HL-60 (cell line): ENCODE measurements at regions not wholly inside any gene's neighbourhood (a gene's known extent, or its start where the extent isn't known, plus 50 kb on each side); places are given as distances from the start of the nearest gene placed in this dataset.

Source experiments
- DNase-seq, 2 experiments: peaks; one replicate each; pipeline ENCODE4 v3.0.0-alpha.2; 2010 to 2020; ENCODE audit warnings: low read depth in 1 of 2, low spot score in 1 of 2
- H3K27ac ChIP-seq: fragments of 250-450 bp; sonication (Bioruptor Pico); replicated peaks from 2 replicates; pipeline ENCODE4 v1.5.1; 2020; ENCODE audit warnings: mild to moderate bottlenecking, moderate library complexity
- H3K27me3 ChIP-seq: fragments of 250-450 bp; sonication (Bioruptor Pico); 2 replicates; pipeline ENCODE4 v1.5.1; 2021; ENCODE audit warnings: mild to moderate bottlenecking, moderate library complexity; ENCODE audit not compliant: insufficient read depth, poor library complexity, severe bottlenecking
- H3K4me3 ChIP-seq: replicated peaks from 2 replicates; pipeline ENCODE4 v1.5.1; 2011; ENCODE audit warnings: mild to moderate bottlenecking, control low read depth, low read length; ENCODE audit not compliant: insufficient read depth
- CTCF ChIP-seq: IDR thresholded peaks from one replicate; pipeline ENCODE4 v1.5.1; 2011; ENCODE audit warnings: low read length, control low read depth, inconsistent platforms; ENCODE audit not compliant: insufficient read depth
- GABPA ChIP-seq: IDR thresholded peaks from 2 replicates; pipeline ENCODE4 v1.6.1; 2012; ENCODE audit warnings: low read depth
- POLR2AphosphoS5 ChIP-seq: IDR thresholded peaks from 2 replicates; pipeline ENCODE4 v1.6.1; 2012; ENCODE audit warnings: low read depth
- REST ChIP-seq: IDR thresholded peaks from 2 replicates; pipeline ENCODE4 v1.6.1; 2012; ENCODE audit warnings: low read depth; ENCODE audit not compliant: insufficient replicate concordance
- SPI1 ChIP-seq: IDR thresholded peaks from 2 replicates; pipeline ENCODE4 v1.6.1; 2012; ENCODE audit warnings: low read depth, mild to moderate bottlenecking, borderline replicate concordance

GRCh38 chr7:67438198-67438882 is 441.7 kb downstream of the TYW1 start:
- TF ChIP-seq SPI1 = no peak
- no peak for TF ChIP-seq CTCF
- no peak for TF ChIP-seq GABPA
- no peak for TF ChIP-seq REST

GRCh38 chr7:67438913-67439505 is 442.4 kb downstream of the TYW1 start:
- Histone ChIP-seq H3K4me3 (no peak overlapping the region), H3K27ac (no peak overlapping the region), H3K27me3 (no peaks in the 10 kb centered on the region)
- no peak for TF ChIP-seq CTCF
- TF ChIP-seq SPI1 = no peak
- no peak for DNase-seq

More at GRCh38 chr7:67438198-67438882, 441.7 kb downstream of the TYW1 start:
- Histone ChIP-seq H3K27ac (no peak overlapping the region), H3K27me3 (no peaks in the 10 kb centered on the region), H3K4me3 (no peak overlapping the region)
- DNase-seq = no peak

- DNase-seq = no peak
- no peaks in the 10 kb centered on the region for H3K27me3 ChIP-seq
- no peak overlapping the region for H3K27ac ChIP-seq
- no peak for TF ChIP-seq GABPA
- TF ChIP-seq REST = no peak
- no peak for TF ChIP-seq CTCF
- no peak for TF ChIP-seq SPI1
- TF ChIP-seq POLR2AphosphoS5 = no peak
- no peak overlapping the region for H3K4me3 ChIP-seq
Observed at GRCh38 chr7:67440321-67440720, 443.7 kb downstream of the TYW1 start.

GRCh38 chr7:67445728-67446127 is 449.1 kb downstream of the TYW1 start:
- Histone ChIP-seq H3K27me3 (no peaks in the 10 kb centered on the region), H3K4me3 (no peak overlapping the region), H3K27ac (no peak overlapping the region)
- TF ChIP-seq SPI1 (no peak), GABPA (no peak), REST (no peak), POLR2AphosphoS5 (no peak), CTCF (no peak)
- DNase-seq = no peak
